Fibroblast of lung (primary cell): ENCODE measurements at regions not wholly inside any gene's neighbourhood (a gene's known extent, or its start where the extent isn't known, plus 50 kb on each side); places are given as distances from the start of the nearest gene placed in this dataset.

ENCODE experiments used
- DNase-seq, 2 donors: peaks; one replicate each; pipeline versions ENCODE4 v3.0.0 to v3.0.0-alpha.2; 2010; ENCODE audit warnings: low read depth in 2 of 2
- H2AFZ ChIP-seq: 2 replicates; pipeline ENCODE4 v1.5.1; 2012; ENCODE audit warnings: low read length, control low read depth, inconsistent platforms
- H3K27ac ChIP-seq: 2 replicates; pipeline ENCODE4 v1.5.1; 2011; ENCODE audit warnings: low read length, control low read depth; ENCODE audit not compliant: insufficient read depth
- H3K27me3 ChIP-seq: 2 replicates; pipeline ENCODE4 v1.5.1; 2011; ENCODE audit warnings: mild to moderate bottlenecking, low read length; ENCODE audit not compliant: control insufficient read depth, insufficient read depth
- H3K36me3 ChIP-seq: 2 replicates; pipeline ENCODE4 v1.5.1; 2011; ENCODE audit warnings: low read length; ENCODE audit not compliant: control insufficient read depth, insufficient read depth
- H3K4me1 ChIP-seq: 2 replicates; pipeline ENCODE4 v1.5.1; 2011; ENCODE audit warnings: low read length; ENCODE audit not compliant: control insufficient read depth, insufficient read depth; ENCODE audit errors: extremely low read depth
- H3K4me2 ChIP-seq: 2 replicates; pipeline ENCODE4 v1.5.1; 2011; ENCODE audit warnings: low read length, control low read depth; ENCODE audit not compliant: insufficient read depth; ENCODE audit errors: extremely low read depth
- H3K4me3 ChIP-seq, 4 experiments: fragments of 200-600 bp in 1 of 4; sonication (generic) in 1 of 4; replicated peaks in 1 of 4; 2 replicates each; pipeline ENCODE4 v1.5.1; 2011 to 2016; ENCODE audit warnings: low read length in 4 of 4, low read depth in 3 of 4, mild to moderate bottlenecking in 3 of 4, control low read depth in 2 of 4, inconsistent platforms in 1 of 4, mixed read lengths in 1 of 4; ENCODE audit not compliant: insufficient read depth in 1 of 4; ENCODE audit errors: control extremely low read depth in 1 of 4
- H3K79me2 ChIP-seq: 2 replicates; pipeline ENCODE4 v1.5.1; 2012; ENCODE audit warnings: mild to moderate bottlenecking, low read length, inconsistent platforms; ENCODE audit not compliant: control insufficient read depth, insufficient read depth
- H3K9ac ChIP-seq: 2 replicates; pipeline ENCODE4 v1.5.1; 2011; ENCODE audit warnings: mild to moderate bottlenecking, low read length, control low read depth; ENCODE audit not compliant: insufficient read depth
- H3K9me3 ChIP-seq: 2 replicates; pipeline ENCODE4 v1.5.1; 2012; ENCODE audit warnings: low read depth, low read length; ENCODE audit not compliant: control insufficient read depth, insufficient read depth
- H4K20me1 ChIP-seq: 2 replicates; pipeline ENCODE4 v1.5.1; 2011; ENCODE audit warnings: low read length; ENCODE audit not compliant: control insufficient read depth, insufficient read depth; ENCODE audit errors: extremely low read depth
- CTCF ChIP-seq, 2 donors: IDR thresholded peaks in 1 of 2; conservative IDR thresholded peaks in 1 of 2; 1 replicate in 1 of 2; 2 replicates in 1 of 2; pipeline ENCODE4 v1.5.1; 2011 to 2012; ENCODE audit warnings: low read length in 2 of 2, control low read depth in 1 of 2, inconsistent platforms in 1 of 2, low read depth in 1 of 2, mild to moderate bottlenecking in 1 of 2
- EZH2 ChIP-seq: IDR thresholded peaks from 2 replicates; pipeline ENCODE4 v1.5.1; 2012; ENCODE audit warnings: low read length, control low read depth, mild to moderate bottlenecking; ENCODE audit errors: missing control alignments

GRCh38 chr2:219777388-219777787, 150.0 kb downstream of the SLC4A3 start:
- Histone ChIP-seq H3K4me3 (no peak overlapping the region), H2AFZ (no peak overlapping the region), H3K9ac (no peak overlapping the region), H3K79me2 (no peaks in the 10 kb centered on the region), H3K9me3 (no peaks in the 10 kb centered on the region), H3K4me2 (no peak overlapping the region), H3K36me3 (no peaks in the 10 kb centered on the region), H3K27ac (no peak overlapping the region), H3K4me1 (no peaks in the 10 kb centered on the region), H4K20me1 (no peaks in the 10 kb centered on the region), H3K27me3 (no peaks in the 10 kb centered on the region)
- DNase-seq: no peak
- no peak for TF ChIP-seq EZH2
- TF ChIP-seq CTCF (conservative IDR thresholded peaks at IDR 0.05 in 1 of 2, IDR thresholded peaks at IDR 0.05 in 1 of 2; ENCODE audit: low read depth in 1 of 2, low read length in 2 of 2): no peak

- Histone ChIP-seq H2AFZ (no peak overlapping the region), H3K4me2 (no peak overlapping the region), H3K27ac (no peak overlapping the region), H3K27me3 (no peaks in the 10 kb centered on the region), H4K20me1 (no peaks in the 10 kb centered on the region), H3K4me3 (no peak overlapping the region), H3K4me1 (no peaks in the 10 kb centered on the region), H3K79me2 (no peaks in the 10 kb centered on the region), H3K9me3 (no peaks in the 10 kb centered on the region), H3K36me3 (no peaks in the 10 kb centered on the region), H3K9ac (no peak overlapping the region)
- no peak for TF ChIP-seq CTCF (conservative IDR thresholded peaks at IDR 0.05 in 1 of 2, IDR thresholded peaks at IDR 0.05 in 1 of 2; ENCODE audit: low read depth in 1 of 2, low read length in 2 of 2)
- no peak for TF ChIP-seq EZH2
- DNase-seq: no peak
These were observed 150.8 kb downstream of the SLC4A3 start for GRCh38 chr2:219778189-219778588.

- Histone ChIP-seq H3K27me3 (no peaks in the 10 kb centered on the region), H3K9ac (no peak overlapping the region), H3K36me3 (no peaks in the 10 kb centered on the region), H3K4me3 (no peak overlapping the region), H3K9me3 (no peaks in the 10 kb centered on the region), H3K4me1 (no peaks in the 10 kb centered on the region), H4K20me1 (no peaks in the 10 kb centered on the region), H3K4me2 (no peak overlapping the region), H2AFZ (no peak overlapping the region), H3K79me2 (no peaks in the 10 kb centered on the region), H3K27ac (no peak overlapping the region)
- DNase-seq: peak in 1 of 2 donors; percentile 13
- TF ChIP-seq CTCF (conservative IDR thresholded peaks at IDR 0.05 in 1 of 2, IDR thresholded peaks at IDR 0.05 in 1 of 2; ENCODE audit: low read depth in 1 of 2, low read length in 2 of 2) (no peak), EZH2 (no peak)
These were observed 155.4 kb downstream of the SLC4A3 start for GRCh38 chr2:219782737-219783348.
